ENCODE measurements at regions not wholly inside any gene's neighbourhood (a gene's known extent, or its start where the extent isn't known, plus 50 kb on each side); places are given as distances from the start of the nearest gene placed in this dataset.

GRCh38 chr14:87133073-87133801 is 859.7 kb downstream of the GALC start:
- TF ChIP-seq CTCF (IDR thresholded peaks at IDR 0.05) = no peak
- TF ChIP-seq POLR2A (IDR thresholded peaks at IDR 0.05) = no peak

All from thyroid gland (tissue), 4 donors.